ENCODE measurements at regions not wholly inside any gene's neighbourhood (a gene's known extent, or its start where the extent isn't known, plus 50 kb on each side); places are given as distances from the start of the nearest gene placed in this dataset.

DNA sequence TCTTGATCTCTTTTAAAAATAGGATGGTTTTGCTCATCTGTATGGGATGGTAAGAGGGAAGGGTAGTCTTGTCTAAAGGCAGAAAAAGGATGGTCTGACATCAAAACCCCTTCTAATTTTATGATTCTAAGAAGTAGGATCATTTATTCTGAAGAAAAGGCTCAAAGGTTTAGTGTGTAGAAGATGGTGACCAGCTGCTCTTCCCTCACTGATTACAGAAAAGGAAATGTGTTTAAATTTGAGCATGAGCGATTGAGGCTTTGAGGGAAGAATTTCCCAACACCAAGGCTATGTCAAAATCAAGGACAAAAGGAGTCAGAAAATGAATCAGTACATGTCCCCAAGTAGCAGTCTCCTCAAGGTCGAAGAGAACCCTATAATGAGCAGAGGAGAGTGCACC, 909.8 kb downstream of the EFNB2 start:
- no peaks in the 10 kb centered on the region for H3K9me3 ChIP-seq (ENCODE audit: insufficient read depth, low read length)
- H3K27me3 ChIP-seq (ENCODE audit: insufficient read depth, insufficient read length), result no peaks in the 10 kb centered on the region
- no peak for DNase-seq (ENCODE audit: low read depth, low spot score)
- no peak overlapping the region for H3K9ac ChIP-seq (ENCODE audit: insufficient read length, low read depth)
- no peaks in the 10 kb centered on the region for H3K36me3 ChIP-seq (ENCODE audit: insufficient read depth, insufficient read length, low read length)
- H3K4me3 ChIP-seq (ENCODE audit: insufficient read length, low read depth), result no peak overlapping the region
- TF ChIP-seq SUZ12 (IDR thresholded peaks at IDR 0.05; ENCODE audit: extremely low read depth, insufficient read depth, insufficient read length) (no peak), ZNF274 (IDR thresholded peaks at IDR 0.05; ENCODE audit: low read depth, low read length) (no peak), YY1 (IDR thresholded peaks at IDR 0.05; ENCODE audit: insufficient read depth, insufficient read length) (no peak)
- H3K4me1 ChIP-seq (ENCODE audit: insufficient read depth, insufficient read length), result no peaks in the 10 kb centered on the region

GRCh38 chr13:105616333-105617075, 919.0 kb downstream of the EFNB2 start:
- Histone ChIP-seq H3K27me3 (ENCODE audit: insufficient read depth, insufficient read length) (no peaks in the 10 kb centered on the region), H3K4me1 (ENCODE audit: insufficient read depth, insufficient read length) (no peaks in the 10 kb centered on the region), H3K36me3 (ENCODE audit: insufficient read depth, insufficient read length, low read length) (no peaks in the 10 kb centered on the region), H3K9ac (ENCODE audit: insufficient read length, low read depth) (no peak overlapping the region), H3K9me3 (ENCODE audit: insufficient read depth, low read length) (no peaks in the 10 kb centered on the region), H3K4me3 (ENCODE audit: insufficient read length, low read depth) (no peak overlapping the region)
- TF ChIP-seq SUZ12 (IDR thresholded peaks at IDR 0.05; ENCODE audit: extremely low read depth, insufficient read depth, insufficient read length), result no peak
- TF ChIP-seq ZNF274 (IDR thresholded peaks at IDR 0.05; ENCODE audit: low read depth, low read length), result no peak
- no peak for TF ChIP-seq YY1 (IDR thresholded peaks at IDR 0.05; ENCODE audit: insufficient read depth, insufficient read length)
- no peak for DNase-seq (ENCODE audit: low read depth, low spot score)

- Histone ChIP-seq H3K27me3 (ENCODE audit: insufficient read depth, insufficient read length) (no peaks in the 10 kb centered on the region), H3K9me3 (ENCODE audit: insufficient read depth, low read length) (no peaks in the 10 kb centered on the region), H3K9ac (ENCODE audit: insufficient read length, low read depth) (no peak overlapping the region), H3K4me1 (ENCODE audit: insufficient read depth, insufficient read length) (no peaks in the 10 kb centered on the region), H3K4me3 (ENCODE audit: insufficient read length, low read depth) (no peak overlapping the region), H3K36me3 (ENCODE audit: insufficient read depth, insufficient read length, low read length) (no peaks in the 10 kb centered on the region)
- no peak for DNase-seq (ENCODE audit: low read depth, low spot score)
- TF ChIP-seq YY1 (IDR thresholded peaks at IDR 0.05; ENCODE audit: insufficient read depth, insufficient read length), result no peak
- TF ChIP-seq ZNF274 (IDR thresholded peaks at IDR 0.05; ENCODE audit: low read depth, low read length), result no peak
- no peak for TF ChIP-seq SUZ12 (IDR thresholded peaks at IDR 0.05; ENCODE audit: extremely low read depth, insufficient read depth, insufficient read length)
Observed at GRCh38 chr13:105612541-105612940, 922.9 kb downstream of the EFNB2 start.

- peak; percentile 28 for DNase-seq (ENCODE audit: low read depth, low spot score)
- Histone ChIP-seq H3K27me3 (ENCODE audit: insufficient read depth, insufficient read length) (no peaks in the 10 kb centered on the region), H3K36me3 (ENCODE audit: insufficient read depth, insufficient read length, low read length) (no peaks in the 10 kb centered on the region), H3K4me3 (ENCODE audit: insufficient read length, low read depth) (no peak overlapping the region), H3K9ac (ENCODE audit: insufficient read length, low read depth) (no peak overlapping the region), H3K9me3 (ENCODE audit: insufficient read depth, low read length) (no peaks in the 10 kb centered on the region), H3K4me1 (ENCODE audit: insufficient read depth, insufficient read length) (no peaks in the 10 kb centered on the region)
- TF ChIP-seq YY1 (IDR thresholded peaks at IDR 0.05; ENCODE audit: insufficient read depth, insufficient read length) (no peak), ZNF274 (IDR thresholded peaks at IDR 0.05; ENCODE audit: low read depth, low read length) (no peak), SUZ12 (IDR thresholded peaks at IDR 0.05; ENCODE audit: extremely low read depth, insufficient read depth, insufficient read length) (no peak)
Observed at GRCh38 chr13:105611424-105611823, 924.0 kb downstream of the EFNB2 start.

DNA sequence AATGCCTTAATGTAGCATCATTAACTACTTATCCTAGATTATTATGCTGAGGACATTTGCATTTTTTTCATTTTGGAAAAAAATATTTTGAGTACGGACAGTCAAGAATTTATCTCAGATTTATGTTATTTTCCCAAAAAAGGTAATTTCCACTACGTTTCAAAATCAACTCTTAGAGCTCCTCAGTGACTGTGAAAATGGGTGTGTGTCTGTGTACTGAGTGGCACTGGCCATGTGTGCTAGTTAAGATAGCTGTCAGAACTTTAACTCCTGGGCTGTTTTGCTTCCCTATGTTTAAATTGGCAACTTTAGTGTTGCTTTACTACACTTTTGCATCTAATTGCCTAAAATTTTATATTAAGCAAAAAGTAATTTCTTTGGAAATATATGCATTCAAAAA, 927.4 kb downstream of the EFNB2 start:
- Histone ChIP-seq H3K9me3 (ENCODE audit: insufficient read depth, low read length) (no peaks in the 10 kb centered on the region), H3K4me1 (ENCODE audit: insufficient read depth, insufficient read length) (no peaks in the 10 kb centered on the region), H3K27me3 (ENCODE audit: insufficient read depth, insufficient read length) (no peaks in the 10 kb centered on the region), H3K9ac (ENCODE audit: insufficient read length, low read depth) (no peak overlapping the region), H3K36me3 (ENCODE audit: insufficient read depth, insufficient read length, low read length) (no peaks in the 10 kb centered on the region), H3K4me3 (ENCODE audit: insufficient read length, low read depth) (no peak overlapping the region)
- no peak for DNase-seq (ENCODE audit: low read depth, low spot score)
- TF ChIP-seq ZNF274 (IDR thresholded peaks at IDR 0.05; ENCODE audit: low read depth, low read length) (no peak), SUZ12 (IDR thresholded peaks at IDR 0.05; ENCODE audit: extremely low read depth, insufficient read depth, insufficient read length) (no peak), YY1 (IDR thresholded peaks at IDR 0.05; ENCODE audit: insufficient read depth, insufficient read length) (no peak)

- Histone ChIP-seq H3K9ac (ENCODE audit: insufficient read length, low read depth) (no peak overlapping the region), H3K27me3 (ENCODE audit: insufficient read depth, insufficient read length) (no peaks in the 10 kb centered on the region), H3K4me1 (ENCODE audit: insufficient read depth, insufficient read length) (no peaks in the 10 kb centered on the region), H3K4me3 (ENCODE audit: insufficient read length, low read depth) (no peak overlapping the region), H3K36me3 (ENCODE audit: insufficient read depth, insufficient read length, low read length) (no peaks in the 10 kb centered on the region), H3K9me3 (ENCODE audit: insufficient read depth, low read length) (no peaks in the 10 kb centered on the region)
- TF ChIP-seq SUZ12 (IDR thresholded peaks at IDR 0.05; ENCODE audit: extremely low read depth, insufficient read depth, insufficient read length) (no peak), YY1 (IDR thresholded peaks at IDR 0.05; ENCODE audit: insufficient read depth, insufficient read length) (no peak), ZNF274 (IDR thresholded peaks at IDR 0.05; ENCODE audit: low read depth, low read length) (no peak)
- no peak for DNase-seq (ENCODE audit: low read depth, low spot score)
Observed at GRCh38 chr13:105607426-105607825, 928.0 kb downstream of the EFNB2 start.

- H3K9me3 ChIP-seq (ENCODE audit: insufficient read depth, low read length), result no peaks in the 10 kb centered on the region
- H3K27me3 ChIP-seq (ENCODE audit: insufficient read depth, insufficient read length), result no peaks in the 10 kb centered on the region
- H3K36me3 ChIP-seq (ENCODE audit: insufficient read depth, insufficient read length, low read length), result no peaks in the 10 kb centered on the region
- TF ChIP-seq YY1 (IDR thresholded peaks at IDR 0.05; ENCODE audit: insufficient read depth, insufficient read length) (no peak), SUZ12 (IDR thresholded peaks at IDR 0.05; ENCODE audit: extremely low read depth, insufficient read depth, insufficient read length) (no peak)
- H3K4me3 ChIP-seq (ENCODE audit: insufficient read length, low read depth), result no peak overlapping the region
- no peak overlapping the region for H3K9ac ChIP-seq (ENCODE audit: insufficient read length, low read depth)
- no peak for DNase-seq (ENCODE audit: low read depth, low spot score)
- no peaks in the 10 kb centered on the region for H3K4me1 ChIP-seq (ENCODE audit: insufficient read depth, insufficient read length)
Observed at GRCh38 chr13:105607016-105607415, 928.4 kb downstream of the EFNB2 start.
